ENCODE measurements at regions not wholly inside any gene's neighbourhood (a gene's known extent, or its start where the extent isn't known, plus 50 kb on each side); places are given as distances from the start of the nearest gene placed in this dataset.
"Not testable (repeated sequence)": the region's sequence is repeated elsewhere in the genome, so short reads cannot be mapped to it uniquely, and the experiment has no call there.

- H3K9ac ChIP-seq (ENCODE audit: low read depth, low read length): no peak overlapping the region
- H3K4me3 ChIP-seq (ENCODE audit: low read depth, low read length): no peak overlapping the region
- H3K36me3 ChIP-seq (ENCODE audit: control insufficient read depth, insufficient read depth, low read length): no peaks in the 10 kb centered on the region
- no peaks in the 10 kb centered on the region for H3K9me3 ChIP-seq (ENCODE audit: control insufficient read depth, insufficient read depth, low read length)
- no peaks in the 10 kb centered on the region for H3K27me3 ChIP-seq (ENCODE audit: control insufficient read depth, insufficient read depth, low read length)
- no peaks in the 10 kb centered on the region for H3K4me1 ChIP-seq (ENCODE audit: control insufficient read depth, insufficient read depth, low read length)
These were observed 255.7 kb downstream of the BTG1 start for GRCh38 chr12:91889910-91890309.

DNA sequence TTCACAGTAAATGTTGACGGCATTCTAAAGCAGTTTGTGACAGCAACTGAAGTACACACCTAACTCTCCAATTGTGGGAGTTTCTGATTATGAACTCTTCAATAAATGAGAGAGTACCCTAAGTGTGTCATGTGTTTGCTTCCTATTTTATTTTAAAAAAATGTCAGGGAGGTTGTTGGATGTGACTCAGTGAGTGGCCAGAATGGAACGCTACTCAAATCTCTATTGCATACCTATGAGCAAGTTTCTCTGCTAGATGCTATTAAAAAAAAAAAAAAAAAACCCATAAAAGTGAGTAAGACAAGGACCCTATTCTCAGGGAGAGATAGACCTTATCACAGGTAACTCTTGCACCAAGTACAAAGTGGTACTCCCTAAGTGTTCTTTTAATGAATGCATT lies 256.6 kb downstream of the BTG1 start:
- H3K9ac ChIP-seq (ENCODE audit: low read depth, low read length): no peak overlapping the region
- no peaks in the 10 kb centered on the region for H3K27me3 ChIP-seq (ENCODE audit: control insufficient read depth, insufficient read depth, low read length)
- no peaks in the 10 kb centered on the region for H3K36me3 ChIP-seq (ENCODE audit: control insufficient read depth, insufficient read depth, low read length)
- H3K9me3 ChIP-seq (ENCODE audit: control insufficient read depth, insufficient read depth, low read length): no peaks in the 10 kb centered on the region
- no peak overlapping the region for H3K4me3 ChIP-seq (ENCODE audit: low read depth, low read length)
- no peaks in the 10 kb centered on the region for H3K4me1 ChIP-seq (ENCODE audit: control insufficient read depth, insufficient read depth, low read length)

DNA sequence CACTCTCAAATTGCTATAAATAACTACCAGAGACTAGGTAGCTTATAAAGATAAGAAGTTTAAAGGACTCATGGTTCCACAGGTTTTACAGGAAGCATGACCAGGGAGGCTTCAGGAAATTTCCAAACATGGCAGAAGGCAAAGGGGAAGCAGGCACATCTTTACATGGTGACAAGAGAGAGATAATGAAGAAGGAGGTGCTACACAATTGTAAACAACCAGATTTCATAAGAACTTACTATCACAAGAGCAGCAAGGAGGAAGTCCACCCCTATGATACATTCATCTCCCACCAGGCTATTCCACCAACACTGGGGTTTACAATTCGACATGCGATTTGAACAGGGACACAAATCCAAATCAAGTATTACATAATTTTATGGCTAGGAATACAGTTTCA lies 257.7 kb downstream of the BTG1 start:
- no peaks in the 10 kb centered on the region for H3K36me3 ChIP-seq (ENCODE audit: control insufficient read depth, insufficient read depth, low read length)
- no peaks in the 10 kb centered on the region for H3K27me3 ChIP-seq (ENCODE audit: control insufficient read depth, insufficient read depth, low read length)
- no peak overlapping the region for H3K4me3 ChIP-seq (ENCODE audit: low read depth, low read length)
- H3K9ac ChIP-seq (ENCODE audit: low read depth, low read length): no peak overlapping the region
- no peaks in the 10 kb centered on the region for H3K4me1 ChIP-seq (ENCODE audit: control insufficient read depth, insufficient read depth, low read length)
- no peaks in the 10 kb centered on the region for H3K9me3 ChIP-seq (ENCODE audit: control insufficient read depth, insufficient read depth, low read length)

- Histone ChIP-seq H3K9ac (ENCODE audit: low read depth, low read length) (no peak overlapping the region), H3K27me3 (ENCODE audit: control insufficient read depth, insufficient read depth, low read length) (no peaks in the 10 kb centered on the region), H3K4me1 (ENCODE audit: control insufficient read depth, insufficient read depth, low read length) (no peaks in the 10 kb centered on the region), H3K9me3 (ENCODE audit: control insufficient read depth, insufficient read depth, low read length) (no peaks in the 10 kb centered on the region), H3K4me3 (ENCODE audit: low read depth, low read length) (no peak overlapping the region), H3K36me3 (ENCODE audit: control insufficient read depth, insufficient read depth, low read length) (no peaks in the 10 kb centered on the region)
These were observed 259.6 kb downstream of the BTG1 start for GRCh38 chr12:91885851-91886731.

DNA sequence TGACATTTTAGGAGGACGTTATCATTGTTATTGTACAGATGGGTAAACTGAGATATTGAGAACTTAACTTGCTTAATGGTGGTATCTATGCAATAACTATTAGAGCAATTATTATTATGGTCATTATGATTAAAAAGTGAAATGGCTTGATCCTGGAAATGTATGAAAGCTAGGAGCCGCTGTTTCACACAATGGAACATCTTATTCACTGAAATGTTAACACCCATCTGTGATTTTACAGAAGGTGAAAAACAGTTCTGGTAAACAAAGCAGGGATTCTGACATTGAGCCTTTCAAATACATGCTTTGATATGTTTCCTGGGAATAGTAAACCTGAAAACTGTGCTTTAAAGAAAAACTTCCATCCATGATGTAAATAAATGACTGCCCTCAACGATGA lies 261.4 kb downstream of the BTG1 start:
- no peak overlapping the region for H3K4me3 ChIP-seq (ENCODE audit: low read depth, low read length)
- H3K27me3 ChIP-seq (ENCODE audit: control insufficient read depth, insufficient read depth, low read length): no peaks in the 10 kb centered on the region
- H3K9me3 ChIP-seq (ENCODE audit: control insufficient read depth, insufficient read depth, low read length): no peaks in the 10 kb centered on the region
- no peaks in the 10 kb centered on the region for H3K4me1 ChIP-seq (ENCODE audit: control insufficient read depth, insufficient read depth, low read length)
- no peak overlapping the region for H3K9ac ChIP-seq (ENCODE audit: low read depth, low read length)
- H3K36me3 ChIP-seq (ENCODE audit: control insufficient read depth, insufficient read depth, low read length): no peaks in the 10 kb centered on the region

GRCh38 chr12:91883811-91884210 lies 261.8 kb downstream of the BTG1 start:
- Histone ChIP-seq H3K4me3 (ENCODE audit: low read depth, low read length) (no peak overlapping the region), H3K36me3 (ENCODE audit: control insufficient read depth, insufficient read depth, low read length) (no peaks in the 10 kb centered on the region), H3K4me1 (ENCODE audit: control insufficient read depth, insufficient read depth, low read length) (no peaks in the 10 kb centered on the region), H3K27me3 (ENCODE audit: control insufficient read depth, insufficient read depth, low read length) (no peaks in the 10 kb centered on the region), H3K9me3 (ENCODE audit: control insufficient read depth, insufficient read depth, low read length) (no peaks in the 10 kb centered on the region), H3K9ac (ENCODE audit: low read depth, low read length) (no peak overlapping the region)

- H3K9me3 ChIP-seq (ENCODE audit: control insufficient read depth, insufficient read depth, low read length): no peaks in the 10 kb centered on the region
- no peaks in the 10 kb centered on the region for H3K36me3 ChIP-seq (ENCODE audit: control insufficient read depth, insufficient read depth, low read length)
- H3K27me3 ChIP-seq (ENCODE audit: control insufficient read depth, insufficient read depth, low read length): no peaks in the 10 kb centered on the region
- H3K4me3 ChIP-seq (ENCODE audit: low read depth, low read length): no peak overlapping the region
- H3K9ac ChIP-seq (ENCODE audit: low read depth, low read length): no peak overlapping the region
- H3K4me1 ChIP-seq (ENCODE audit: control insufficient read depth, insufficient read depth, low read length): no peaks in the 10 kb centered on the region
These were observed 262.7 kb downstream of the BTG1 start for GRCh38 chr12:91882910-91883309.

DNA sequence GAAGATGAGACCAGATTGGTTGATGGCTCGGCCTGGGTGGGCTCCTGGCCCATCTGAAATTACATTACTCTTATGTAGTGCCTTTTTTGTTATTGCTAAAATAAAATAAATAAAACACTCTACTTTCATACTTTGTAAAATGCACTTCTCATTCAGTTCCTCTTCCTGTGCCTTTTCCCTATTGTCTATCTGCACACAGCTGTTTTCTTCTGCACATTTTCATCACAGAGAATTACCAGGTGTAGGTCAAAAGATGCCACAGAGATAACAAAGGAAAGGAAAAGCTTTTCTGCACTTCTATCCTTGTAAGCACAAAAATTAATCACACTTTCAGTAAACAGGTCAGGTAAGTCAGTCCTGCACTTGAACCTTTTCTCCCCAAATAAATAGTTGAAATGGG lies 265.1 kb downstream of the BTG1 start:
- H3K4me3 ChIP-seq (ENCODE audit: low read depth, low read length): no peak overlapping the region
- no peaks in the 10 kb centered on the region for H3K9me3 ChIP-seq (ENCODE audit: control insufficient read depth, insufficient read depth, low read length)
- no peak overlapping the region for H3K9ac ChIP-seq (ENCODE audit: low read depth, low read length)
- H3K4me1 ChIP-seq (ENCODE audit: control insufficient read depth, insufficient read depth, low read length): no peaks in the 10 kb centered on the region
- H3K27me3 ChIP-seq (ENCODE audit: control insufficient read depth, insufficient read depth, low read length): no peaks in the 10 kb centered on the region
- H3K36me3 ChIP-seq (ENCODE audit: control insufficient read depth, insufficient read depth, low read length): no peaks in the 10 kb centered on the region

GRCh38 chr12:91877456-91878235 lies 268.0 kb downstream of the BTG1 start:
- Histone ChIP-seq H3K4me3 (ENCODE audit: low read depth, low read length) (no peak overlapping the region), H3K9ac (ENCODE audit: low read depth, low read length) (no peak overlapping the region), H3K4me1 (ENCODE audit: control insufficient read depth, insufficient read depth, low read length) (no peaks in the 10 kb centered on the region), H3K27me3 (ENCODE audit: control insufficient read depth, insufficient read depth, low read length) (no peaks in the 10 kb centered on the region), H3K9me3 (ENCODE audit: control insufficient read depth, insufficient read depth, low read length) (no peaks in the 10 kb centered on the region), H3K36me3 (ENCODE audit: control insufficient read depth, insufficient read depth, low read length) (no peaks in the 10 kb centered on the region)

DNA sequence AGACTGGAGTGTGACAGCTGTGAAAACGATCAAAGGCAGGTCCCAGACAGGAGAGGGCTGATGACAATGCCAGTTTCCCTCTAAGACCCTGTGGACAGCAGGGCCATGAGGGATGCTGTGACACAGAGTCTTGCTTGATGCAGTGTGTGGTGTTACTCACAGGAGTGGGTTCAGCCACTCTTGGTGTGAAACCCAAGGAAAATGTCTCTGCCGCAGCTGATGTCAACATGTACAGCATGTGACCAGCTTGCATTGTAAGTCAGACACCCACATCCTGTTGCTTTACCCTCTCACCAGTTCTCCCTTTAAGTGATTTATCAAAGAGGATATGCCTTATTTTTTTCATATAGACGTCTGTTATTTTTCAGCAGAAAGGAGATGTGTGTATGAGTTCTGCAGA lies 268.6 kb downstream of the BTG1 start:
- no peaks in the 10 kb centered on the region for H3K9me3 ChIP-seq (ENCODE audit: control insufficient read depth, insufficient read depth, low read length)
- H3K9ac ChIP-seq (ENCODE audit: low read depth, low read length): no peak overlapping the region
- no peaks in the 10 kb centered on the region for H3K27me3 ChIP-seq (ENCODE audit: control insufficient read depth, insufficient read depth, low read length)
- H3K4me1 ChIP-seq (ENCODE audit: control insufficient read depth, insufficient read depth, low read length): no peaks in the 10 kb centered on the region
- H3K36me3 ChIP-seq (ENCODE audit: control insufficient read depth, insufficient read depth, low read length): no peaks in the 10 kb centered on the region
- no peak overlapping the region for H3K4me3 ChIP-seq (ENCODE audit: low read depth, low read length)

DNA sequence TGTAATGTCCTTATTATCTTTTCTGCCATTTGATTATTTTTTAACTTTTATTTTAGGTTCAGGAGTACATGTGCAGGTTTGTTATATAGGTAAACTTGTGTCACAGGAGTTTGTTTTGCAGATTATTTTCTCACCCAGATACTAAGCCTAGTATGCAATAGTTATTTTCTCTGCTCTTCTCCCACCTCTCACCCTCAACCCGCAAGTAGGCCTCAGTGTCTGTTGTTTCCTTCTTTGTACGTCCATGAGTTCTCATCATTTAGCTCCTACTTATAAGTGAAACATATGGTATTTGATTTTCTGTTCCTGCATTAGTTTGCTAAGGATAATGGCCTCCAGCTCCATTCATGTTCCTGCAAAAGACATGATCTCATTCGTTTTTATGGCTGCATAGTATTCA lies 270.0 kb downstream of the BTG1 start:
- not testable (repeated sequence) for H3K4me3 ChIP-seq (ENCODE audit: low read depth, low read length); H3K27me3 ChIP-seq (ENCODE audit: control insufficient read depth, insufficient read depth, low read length); H3K4me1 ChIP-seq (ENCODE audit: control insufficient read depth, insufficient read depth, low read length); H3K9ac ChIP-seq (ENCODE audit: low read depth, low read length); H3K9me3 ChIP-seq (ENCODE audit: control insufficient read depth, insufficient read depth, low read length); H3K36me3 ChIP-seq (ENCODE audit: control insufficient read depth, insufficient read depth, low read length)

All from iPS-15b (cell line).